Omental fat pad (tissue), 3 donors: ENCODE measurements at regions not wholly inside any gene's neighbourhood (a gene's known extent, or its start where the extent isn't known, plus 50 kb on each side); places are given as distances from the start of the nearest gene placed in this dataset.
"Not testable (repeated sequence)": the region's sequence is repeated elsewhere in the genome, so short reads cannot be mapped to it uniquely, and the experiment has no call there.

ENCODE experiments used
- ATAC-seq: fragments of 150-250 bp; one replicate; pipeline ENCODE4 v1.9.1; 2016; ENCODE audit warnings: mild to moderate bottlenecking, moderate library complexity; ENCODE audit not compliant: low FRiP score
- DNase-seq: peaks from one replicate; pipeline ENCODE4 v3.0.0-alpha.2; 2019; ENCODE audit warnings: low spot score
- TF ChIP-seq, protein P1 (sequence below), 3 donors: fragments of 450-650 bp; IDR thresholded peaks; one replicate each; pipeline ENCODE4 v1.5.1; 2016 to 2017; ENCODE audit warnings: antibody characterized with exemption in 3 of 3, mild to moderate bottlenecking in 3 of 3, moderate library complexity in 2 of 3

DNA sequence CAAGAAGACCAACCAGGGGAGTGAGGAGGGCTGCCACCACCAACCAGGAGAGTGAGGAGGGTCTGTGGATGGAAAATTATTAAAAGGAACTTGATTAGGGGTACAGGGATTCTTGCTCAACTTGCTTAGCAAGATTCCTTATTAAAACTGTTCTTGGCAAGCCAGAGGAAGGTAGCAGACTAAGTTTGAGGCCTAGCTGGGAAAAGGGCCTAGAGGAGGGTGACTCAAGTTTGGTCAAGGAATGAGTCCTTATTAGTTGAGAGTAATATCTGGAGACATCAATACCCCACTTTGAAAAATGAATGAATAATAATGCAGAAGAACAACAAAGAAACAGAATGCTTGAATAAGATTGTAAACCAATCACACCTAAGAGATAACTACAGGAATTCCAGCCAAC, 612.4 kb upstream of the ZFP42 start:
- no peak for DNase-seq
- TF ChIP-seq, protein P1, sequence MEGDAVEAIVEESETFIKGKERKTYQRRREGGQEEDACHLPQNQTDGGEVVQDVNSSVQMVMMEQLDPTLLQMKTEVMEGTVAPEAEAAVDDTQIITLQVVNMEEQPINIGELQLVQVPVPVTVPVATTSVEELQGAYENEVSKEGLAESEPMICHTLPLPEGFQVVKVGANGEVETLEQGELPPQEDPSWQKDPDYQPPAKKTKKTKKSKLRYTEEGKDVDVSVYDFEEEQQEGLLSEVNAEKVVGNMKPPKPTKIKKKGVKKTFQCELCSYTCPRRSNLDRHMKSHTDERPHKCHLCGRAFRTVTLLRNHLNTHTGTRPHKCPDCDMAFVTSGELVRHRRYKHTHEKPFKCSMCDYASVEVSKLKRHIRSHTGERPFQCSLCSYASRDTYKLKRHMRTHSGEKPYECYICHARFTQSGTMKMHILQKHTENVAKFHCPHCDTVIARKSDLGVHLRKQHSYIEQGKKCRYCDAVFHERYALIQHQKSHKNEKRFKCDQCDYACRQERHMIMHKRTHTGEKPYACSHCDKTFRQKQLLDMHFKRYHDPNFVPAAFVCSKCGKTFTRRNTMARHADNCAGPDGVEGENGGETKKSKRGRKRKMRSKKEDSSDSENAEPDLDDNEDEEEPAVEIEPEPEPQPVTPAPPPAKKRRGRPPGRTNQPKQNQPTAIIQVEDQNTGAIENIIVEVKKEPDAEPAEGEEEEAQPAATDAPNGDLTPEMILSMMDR (IDR thresholded peaks at IDR 0.05), result no peak
- no peak for ATAC-seq

DNA sequence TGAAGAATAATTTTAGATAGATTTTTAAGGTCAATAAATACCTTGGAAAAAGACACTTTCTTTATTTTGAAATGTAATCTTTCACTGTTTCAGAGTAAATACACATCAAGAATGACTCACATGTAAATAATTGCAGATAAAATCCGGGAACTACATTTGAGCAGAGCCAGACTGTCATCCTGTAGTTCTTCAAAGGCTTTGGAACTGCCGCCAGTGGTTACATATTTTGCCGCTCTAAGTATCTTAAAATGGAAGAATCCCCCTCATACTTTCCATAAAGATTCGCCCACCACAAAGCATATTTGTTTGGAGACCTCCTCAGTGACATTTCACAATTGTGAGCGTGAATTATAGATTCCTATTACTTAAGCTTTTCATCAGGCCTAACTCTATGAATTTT, 607.8 kb upstream of the ZFP42 start:
- DNase-seq (no peak), ATAC-seq (no peak)
- TF ChIP-seq, protein P1 (IDR thresholded peaks at IDR 0.05), result no peak

GRCh38 chr4:187389420-187389819, 606.2 kb upstream of the ZFP42 start:
- ATAC-seq, result no peak
- TF ChIP-seq, protein P1 (IDR thresholded peaks at IDR 0.05), result no peak

DNA sequence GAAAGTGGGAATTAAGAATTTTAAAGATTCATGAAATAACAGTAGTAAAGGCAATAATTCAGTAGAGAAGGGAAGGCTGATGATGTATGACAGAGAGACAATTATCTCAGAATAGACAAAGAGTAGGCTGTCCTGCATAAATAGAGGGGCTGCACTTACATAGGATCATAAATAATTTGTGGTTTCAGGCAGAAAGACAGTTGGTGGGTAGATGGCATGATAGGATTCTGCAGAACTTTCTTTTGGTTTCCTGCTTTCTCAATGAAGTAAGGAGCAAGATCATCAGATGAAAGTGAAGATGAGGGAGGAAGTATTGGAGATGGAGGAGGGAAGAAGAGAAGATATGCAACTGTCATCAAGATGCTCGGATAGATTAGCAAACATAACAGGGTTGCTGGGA, 604.9 kb upstream of the ZFP42 start:
- no peak for ATAC-seq
- no peak for DNase-seq
- TF ChIP-seq, protein P1 (IDR thresholded peaks at IDR 0.05), result no peak

More at GRCh38 chr4:187389420-187389819, 606.2 kb upstream of the ZFP42 start:
- no peak for DNase-seq

DNA sequence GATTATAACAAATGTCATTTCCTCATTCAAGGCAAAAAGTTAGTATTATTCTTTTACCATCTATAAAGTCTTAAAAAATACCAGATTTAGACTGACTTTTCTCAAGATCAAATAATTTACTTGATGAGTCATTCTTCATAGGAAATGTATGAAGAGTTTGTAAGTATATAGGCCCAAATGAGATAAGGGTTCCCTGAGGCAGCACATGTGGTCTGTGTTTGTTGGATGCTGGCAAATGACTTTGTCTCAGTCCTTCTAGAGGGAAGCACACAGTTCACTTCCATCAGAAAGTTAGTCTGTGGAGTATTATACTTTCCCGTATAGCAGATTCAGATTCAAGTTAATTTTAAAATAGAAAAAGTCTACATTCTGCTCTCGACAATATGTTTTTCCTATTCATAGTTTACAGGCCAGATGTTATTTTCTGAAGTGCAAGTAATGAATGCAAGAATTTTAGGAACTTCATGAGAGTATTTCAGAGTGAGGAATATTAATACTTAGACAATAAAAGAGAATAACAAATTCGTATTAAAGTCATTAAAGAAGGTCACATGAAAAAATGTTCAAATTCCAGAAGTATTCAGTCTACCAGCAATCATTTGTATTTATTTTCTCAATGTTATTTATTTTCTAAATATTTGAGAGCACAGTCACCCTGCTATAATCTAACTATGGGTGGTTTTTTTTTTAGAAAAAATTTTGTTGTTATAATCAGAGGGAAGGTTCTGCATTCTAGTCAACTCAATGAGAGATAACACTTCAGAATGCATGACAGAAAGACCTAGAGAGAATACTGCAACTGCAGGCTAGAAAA, 601.8 kb upstream of the ZFP42 start:
- ATAC-seq, result no peak
- no peak for DNase-seq
- TF ChIP-seq, protein P1 (IDR thresholded peaks at IDR 0.05), result no peak

DNA sequence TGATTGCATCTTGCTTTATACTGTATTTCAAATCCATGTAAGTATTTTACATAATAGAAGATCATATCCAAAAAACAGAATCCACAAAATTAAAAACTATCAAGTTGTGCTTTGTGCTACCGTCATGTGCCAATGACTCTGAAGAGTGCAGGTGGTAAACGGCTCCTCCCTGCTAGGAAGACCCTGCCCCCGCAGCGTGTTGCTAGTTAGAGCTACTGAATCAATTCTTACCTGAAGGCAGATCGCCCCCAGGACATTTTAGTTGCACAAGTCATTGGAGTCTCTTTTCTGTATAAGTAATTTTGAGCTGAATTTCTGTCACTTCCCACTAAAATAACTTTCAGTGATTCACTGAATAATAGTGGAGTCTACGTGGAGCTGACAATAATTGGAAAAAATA, 599.5 kb upstream of the ZFP42 start:
- no peak for DNase-seq
- no peak for ATAC-seq
- TF ChIP-seq, protein P1 (IDR thresholded peaks at IDR 0.05), result no peak

DNA sequence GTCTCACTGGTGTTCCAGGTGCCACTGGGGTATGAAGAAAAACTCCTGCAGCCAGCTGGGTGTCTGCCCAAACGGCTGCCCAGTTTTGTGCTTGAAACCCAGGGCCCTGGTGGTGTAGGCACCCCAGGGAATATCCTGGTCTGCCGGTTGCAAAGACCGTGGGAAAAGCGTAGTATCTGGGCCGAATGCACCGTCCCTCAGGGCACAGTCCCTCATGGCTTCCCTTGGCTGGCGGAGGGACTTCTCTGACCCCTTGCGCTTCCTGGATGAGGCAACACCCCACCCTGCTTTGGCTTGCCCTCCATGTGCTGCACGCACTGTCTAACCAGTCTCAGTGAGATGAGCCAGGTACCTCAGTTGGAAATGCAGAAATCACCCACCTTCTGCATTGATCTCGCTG, 587.1 kb upstream of the ZFP42 start:
- not testable (repeated sequence) for DNase-seq, ATAC-seq
